Right lobe of liver (tissue), 4 donors: ENCODE measurements at regions not wholly inside any gene's neighbourhood (a gene's known extent, or its start where the extent isn't known, plus 50 kb on each side); places are given as distances from the start of the nearest gene placed in this dataset.

Experiments used
- POLR2A ChIP-seq: fragments of 450-650 bp; IDR thresholded peaks from one replicate; pipeline ENCODE4 v1.6.1; 2017; ENCODE audit warnings: antibody characterized with exemption, mild to moderate bottlenecking
- TF ChIP-seq, protein P1 (sequence below), 4 donors: fragments of 200-600 bp in 3 of 4; fragments of 450-650 bp in 1 of 4; IDR thresholded peaks; one replicate each; pipeline versions ENCODE4 v1.5.1 to v1.8.0; 2016 to 2022; ENCODE audit warnings: antibody characterized with exemption in 4 of 4, mild to moderate bottlenecking in 2 of 4
- donor health status: DM: no; HTN: no; CAD: no.
- donor health status: DM: no; HTN: no; CAD: no.
- donor health status: DM: no; HTN: yes; CAD: no.

DNA sequence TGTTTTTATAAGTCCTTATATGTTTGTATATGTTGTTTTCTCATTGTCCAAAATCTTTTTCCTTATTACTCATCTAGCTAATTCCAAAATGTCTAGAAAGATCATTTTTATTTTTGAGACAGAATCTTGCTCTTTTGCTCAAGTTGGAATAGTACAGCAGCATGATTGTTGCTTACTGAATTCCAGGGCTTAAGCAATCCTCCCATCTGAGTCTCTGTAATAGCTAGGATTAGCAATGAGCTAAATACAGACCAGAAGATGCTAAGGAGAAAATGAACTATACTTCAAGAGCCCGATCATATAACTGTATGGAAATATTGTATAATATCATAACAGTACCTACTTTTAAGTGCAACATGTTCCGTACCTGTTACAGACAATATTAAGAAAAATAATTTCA, 1027.0 kb downstream of the STIM2 start:
- TF ChIP-seq, protein P1, sequence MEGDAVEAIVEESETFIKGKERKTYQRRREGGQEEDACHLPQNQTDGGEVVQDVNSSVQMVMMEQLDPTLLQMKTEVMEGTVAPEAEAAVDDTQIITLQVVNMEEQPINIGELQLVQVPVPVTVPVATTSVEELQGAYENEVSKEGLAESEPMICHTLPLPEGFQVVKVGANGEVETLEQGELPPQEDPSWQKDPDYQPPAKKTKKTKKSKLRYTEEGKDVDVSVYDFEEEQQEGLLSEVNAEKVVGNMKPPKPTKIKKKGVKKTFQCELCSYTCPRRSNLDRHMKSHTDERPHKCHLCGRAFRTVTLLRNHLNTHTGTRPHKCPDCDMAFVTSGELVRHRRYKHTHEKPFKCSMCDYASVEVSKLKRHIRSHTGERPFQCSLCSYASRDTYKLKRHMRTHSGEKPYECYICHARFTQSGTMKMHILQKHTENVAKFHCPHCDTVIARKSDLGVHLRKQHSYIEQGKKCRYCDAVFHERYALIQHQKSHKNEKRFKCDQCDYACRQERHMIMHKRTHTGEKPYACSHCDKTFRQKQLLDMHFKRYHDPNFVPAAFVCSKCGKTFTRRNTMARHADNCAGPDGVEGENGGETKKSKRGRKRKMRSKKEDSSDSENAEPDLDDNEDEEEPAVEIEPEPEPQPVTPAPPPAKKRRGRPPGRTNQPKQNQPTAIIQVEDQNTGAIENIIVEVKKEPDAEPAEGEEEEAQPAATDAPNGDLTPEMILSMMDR (IDR thresholded peaks at IDR 0.05), result no peak
- no peak for TF ChIP-seq POLR2A
